ENCODE measurements at regions not wholly inside any gene's neighbourhood (a gene's known extent, or its start where the extent isn't known, plus 50 kb on each side); places are given as distances from the start of the nearest gene placed in this dataset.

DNA sequence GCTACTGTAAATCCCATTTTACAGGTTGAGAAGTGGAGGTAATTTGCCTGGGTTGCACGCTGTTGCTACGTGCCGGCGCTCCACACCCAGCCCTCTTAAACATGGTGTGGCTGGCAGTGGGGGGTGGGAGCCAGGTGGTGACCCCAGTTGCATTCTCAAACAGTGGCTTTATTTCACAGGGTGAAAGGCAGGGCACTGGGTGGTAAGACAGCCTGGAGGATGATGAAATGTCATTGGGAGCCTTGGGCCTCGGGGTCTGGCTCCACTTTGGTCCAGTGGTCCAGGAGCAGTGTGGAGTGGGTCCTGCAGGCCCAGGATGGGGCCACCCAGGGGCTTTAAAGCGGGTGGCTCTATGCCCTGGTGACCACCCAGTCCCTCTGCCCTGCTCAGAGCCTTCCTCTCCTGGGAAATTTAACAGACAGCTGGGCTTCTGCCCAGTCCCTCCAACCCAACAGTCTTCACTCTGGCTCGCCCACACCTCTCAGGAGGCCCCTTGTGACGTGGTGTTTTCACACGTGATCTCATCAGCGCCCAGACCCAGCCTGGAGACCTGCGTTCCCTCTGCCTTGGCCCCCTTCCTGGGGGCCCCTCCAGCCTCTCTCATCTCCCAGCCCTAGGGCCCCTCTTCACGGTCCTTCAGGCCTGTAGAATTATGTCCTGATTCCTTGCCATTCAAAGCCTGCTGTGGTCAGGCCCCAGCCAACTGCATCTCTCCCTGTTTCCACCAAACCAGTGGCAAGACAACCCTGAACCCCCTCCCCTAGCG lies 92.5 kb downstream of the INHBB start:
- Histone ChIP-seq H3K27me3 (ENCODE audit: low read depth) (peaks cover 69% of the 10 kb centered on the region), H3K36me3 (no peaks in the 10 kb centered on the region), H3K4me1 (peaks cover 17% of the 10 kb centered on the region), H3K9me3 (replicated peaks) (no peaks in the 10 kb centered on the region), H3K27ac (replicated peaks) (no peak overlapping the region), H3K4me3 (no peak overlapping the region)
- DNase-seq: no peak
- intact Hi-C loops (cut with micrococcal nuclease): no loop called here
- TF ChIP-seq, protein P1, sequence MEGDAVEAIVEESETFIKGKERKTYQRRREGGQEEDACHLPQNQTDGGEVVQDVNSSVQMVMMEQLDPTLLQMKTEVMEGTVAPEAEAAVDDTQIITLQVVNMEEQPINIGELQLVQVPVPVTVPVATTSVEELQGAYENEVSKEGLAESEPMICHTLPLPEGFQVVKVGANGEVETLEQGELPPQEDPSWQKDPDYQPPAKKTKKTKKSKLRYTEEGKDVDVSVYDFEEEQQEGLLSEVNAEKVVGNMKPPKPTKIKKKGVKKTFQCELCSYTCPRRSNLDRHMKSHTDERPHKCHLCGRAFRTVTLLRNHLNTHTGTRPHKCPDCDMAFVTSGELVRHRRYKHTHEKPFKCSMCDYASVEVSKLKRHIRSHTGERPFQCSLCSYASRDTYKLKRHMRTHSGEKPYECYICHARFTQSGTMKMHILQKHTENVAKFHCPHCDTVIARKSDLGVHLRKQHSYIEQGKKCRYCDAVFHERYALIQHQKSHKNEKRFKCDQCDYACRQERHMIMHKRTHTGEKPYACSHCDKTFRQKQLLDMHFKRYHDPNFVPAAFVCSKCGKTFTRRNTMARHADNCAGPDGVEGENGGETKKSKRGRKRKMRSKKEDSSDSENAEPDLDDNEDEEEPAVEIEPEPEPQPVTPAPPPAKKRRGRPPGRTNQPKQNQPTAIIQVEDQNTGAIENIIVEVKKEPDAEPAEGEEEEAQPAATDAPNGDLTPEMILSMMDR (IDR thresholded peaks at IDR 0.05; ENCODE audit: borderline replicate concordance): no peak

DNA sequence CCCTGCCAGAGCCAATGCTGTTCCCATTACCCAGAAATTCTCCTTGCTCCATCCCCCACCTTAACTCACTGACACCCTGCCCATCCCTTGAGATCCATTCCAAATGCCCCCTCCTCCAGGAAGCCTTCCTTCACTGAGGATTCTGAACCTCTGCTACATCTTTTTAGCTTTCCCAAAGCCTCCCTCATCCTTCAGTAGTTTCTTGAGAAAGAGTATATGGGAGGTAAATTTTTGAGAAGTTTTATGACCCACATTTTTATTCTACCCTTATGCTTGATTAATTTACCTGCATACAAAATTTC lies 93.1 kb downstream of the INHBB start:
- H3K9me3 ChIP-seq (replicated peaks): no peaks in the 10 kb centered on the region
- no peak overlapping the region for H3K4me3 ChIP-seq
- intact Hi-C loops (cut with micrococcal nuclease): no loop called here
- no peak overlapping the region for H3K27ac ChIP-seq (replicated peaks)
- peaks cover 17% of the 10 kb centered on the region for H3K4me1 ChIP-seq
- TF ChIP-seq, protein P1 (IDR thresholded peaks at IDR 0.05; ENCODE audit: borderline replicate concordance): no peak
- no peak for DNase-seq
- H3K36me3 ChIP-seq: no peaks in the 10 kb centered on the region
- peaks cover 69% of the 10 kb centered on the region for H3K27me3 ChIP-seq (ENCODE audit: low read depth)

DNA sequence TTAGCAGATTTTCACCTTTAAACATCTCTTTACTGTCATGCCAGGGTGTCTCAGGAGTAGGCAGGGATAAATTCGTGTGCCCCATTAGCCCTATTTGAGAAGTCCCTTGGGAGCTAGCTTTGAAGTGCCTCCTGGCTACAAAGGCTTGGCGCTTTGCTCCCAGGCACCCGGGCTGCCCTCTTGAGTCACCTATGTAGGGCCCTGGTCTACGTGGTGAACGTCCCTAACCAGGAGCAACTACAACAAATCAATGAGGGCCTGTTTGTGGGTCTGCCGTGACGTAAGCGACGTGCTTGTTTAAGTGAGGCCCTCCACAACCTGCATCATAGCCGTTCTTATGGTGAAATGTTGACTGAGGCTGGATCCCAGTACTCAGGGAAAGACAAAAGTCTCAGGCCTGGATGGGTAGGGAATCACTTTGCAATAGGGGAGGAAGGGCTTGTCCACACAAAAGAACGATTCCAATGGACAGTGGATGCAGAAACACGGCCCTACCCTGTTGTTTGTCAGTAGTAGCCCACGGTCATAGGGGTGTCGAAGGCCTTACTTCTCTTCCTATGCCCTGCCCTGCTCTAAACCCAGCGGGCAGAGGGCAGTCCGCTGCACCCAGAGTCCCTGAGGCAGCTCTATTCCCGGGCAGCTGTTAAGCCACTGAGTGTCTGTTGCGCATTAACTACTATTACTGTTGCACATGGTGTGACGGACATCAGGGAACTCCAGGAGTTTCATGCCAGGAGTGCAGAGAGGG lies 93.9 kb downstream of the INHBB start:
- no peaks in the 10 kb centered on the region for H3K9me3 ChIP-seq (replicated peaks)
- intact Hi-C loops (cut with micrococcal nuclease): no loop called here
- no peak for DNase-seq
- H3K27me3 ChIP-seq (ENCODE audit: low read depth): peaks cover 77% of the 10 kb centered on the region
- TF ChIP-seq, protein P1 (IDR thresholded peaks at IDR 0.05; ENCODE audit: borderline replicate concordance): no peak
- H3K4me3 ChIP-seq: no peak overlapping the region
- no peak overlapping the region for H3K27ac ChIP-seq (replicated peaks)
- no peaks in the 10 kb centered on the region for H3K36me3 ChIP-seq
- H3K4me1 ChIP-seq: peaks cover 17% of the 10 kb centered on the region

DNA sequence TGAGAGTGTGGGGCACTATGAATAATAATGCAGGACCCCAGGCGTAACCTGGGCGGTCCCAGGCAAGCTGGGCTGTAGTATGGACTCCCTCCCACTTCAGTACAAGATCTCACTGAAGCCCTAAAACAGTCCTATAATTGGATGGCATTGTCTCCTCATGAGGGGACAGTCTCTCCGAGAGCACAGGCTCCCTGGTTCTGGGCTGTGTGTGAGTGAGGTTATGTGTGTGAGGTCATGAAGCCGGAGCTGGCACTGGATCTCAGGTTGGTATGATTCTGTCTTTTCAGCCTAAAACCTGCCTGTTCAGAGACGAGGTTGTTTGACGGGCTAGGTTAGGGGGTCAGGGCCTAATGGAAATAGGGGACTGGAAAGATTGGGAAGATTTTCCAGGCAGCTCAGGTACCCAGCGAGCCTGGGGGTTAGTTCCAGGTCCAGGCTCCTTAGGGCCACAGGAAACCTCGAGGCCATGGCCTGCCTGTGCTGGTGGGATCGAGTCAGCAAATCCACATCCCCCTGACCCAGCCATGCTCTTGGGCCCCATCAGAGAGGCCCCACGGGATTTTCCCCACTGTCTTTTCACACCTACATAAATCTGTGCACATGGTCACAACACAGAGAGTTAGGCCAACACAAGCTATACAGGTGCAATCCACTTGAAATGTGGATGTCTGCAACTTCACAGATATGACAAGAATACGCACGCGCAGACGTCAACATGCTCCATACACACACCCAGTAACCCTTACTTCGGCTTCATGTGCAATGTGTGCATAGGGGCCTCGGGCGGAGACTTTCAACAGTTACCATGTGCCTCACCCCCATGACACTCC lies 94.8 kb downstream of the INHBB start:
- TF ChIP-seq, protein P1 (IDR thresholded peaks at IDR 0.05; ENCODE audit: borderline replicate concordance): no peak
- no peak overlapping the region for H3K27ac ChIP-seq (replicated peaks)
- H3K4me3 ChIP-seq: no peak overlapping the region
- no peaks in the 10 kb centered on the region for H3K9me3 ChIP-seq (replicated peaks)
- no peak for DNase-seq
- peaks cover 17% of the 10 kb centered on the region for H3K4me1 ChIP-seq
- H3K36me3 ChIP-seq: no peaks in the 10 kb centered on the region
- intact Hi-C loops (cut with micrococcal nuclease): no loop called here
- peaks cover 77% of the 10 kb centered on the region for H3K27me3 ChIP-seq (ENCODE audit: low read depth)

DNA sequence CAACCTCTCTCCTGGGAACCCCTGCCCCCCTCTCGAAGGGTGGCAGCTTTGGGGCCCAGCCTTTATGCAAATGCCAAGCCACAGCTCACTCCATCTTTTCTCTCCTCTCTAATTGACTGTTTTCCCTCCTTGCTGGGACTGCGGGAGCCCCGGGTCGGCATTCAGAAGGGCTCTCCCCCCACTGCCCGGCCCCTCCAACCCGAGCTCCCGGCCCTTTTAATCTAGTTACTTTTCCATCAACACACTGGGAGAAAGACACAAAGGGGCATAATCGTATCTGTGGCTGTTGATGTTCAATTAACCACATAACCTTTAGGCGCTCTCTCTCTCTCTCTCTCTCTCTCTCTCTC lies 95.4 kb downstream of the INHBB start:
- TF ChIP-seq, protein P1 (IDR thresholded peaks at IDR 0.05; ENCODE audit: borderline replicate concordance): no peak
- Histone ChIP-seq H3K9me3 (replicated peaks) (no peaks in the 10 kb centered on the region), H3K36me3 (no peaks in the 10 kb centered on the region), H3K27me3 (ENCODE audit: low read depth) (peaks cover 75% of the 10 kb centered on the region), H3K27ac (replicated peaks) (no peak overlapping the region), H3K4me3 (no peak overlapping the region), H3K4me1 (peaks cover 17% of the 10 kb centered on the region)
- intact Hi-C loops (cut with micrococcal nuclease): no loop called here
- no peak for DNase-seq

Data from left ventricle myocardium inferior (tissue), 1 donor.